ENCODE measurements at regions not wholly inside any gene's neighbourhood (a gene's known extent, or its start where the extent isn't known, plus 50 kb on each side); places are given as distances from the start of the nearest gene placed in this dataset.

GRCh38 chr6:165119231-165120020, 190.0 kb downstream of the C6orf118 start:
- Histone ChIP-seq H3K4me3 (no peak overlapping the region), H3K27me3 (no peaks in the 10 kb centered on the region), H3K36me3 (no peaks in the 10 kb centered on the region), H3K9me3 (peaks cover 0 to 4% (median under 1%) of the 10 kb centered on the region in 4 donors), H3K4me1 (no peaks in the 10 kb centered on the region), H3K27ac (replicated peaks in 1 of 4) (no peak overlapping the region)
- intact Hi-C loops (cut with DNase I) = no loop called here
- no peak for TF ChIP-seq POLR2A (IDR thresholded peaks at IDR 0.05; ENCODE audit: low read depth)
- TF ChIP-seq CTCF (IDR thresholded peaks at IDR 0.05) = no peak
- TF ChIP-seq POLR2AphosphoS5 (IDR thresholded peaks at IDR 0.05) = no peak
- no peak for TF ChIP-seq EP300 (IDR thresholded peaks at IDR 0.05)
- 69% methylated on average over 6 of the region's 6 CpGs for WGBS
- peak; percentile 55 for DNase-seq (ENCODE audit: extremely low spot score)

- no peak overlapping the region for H3K4me3 ChIP-seq
- no peaks in the 10 kb centered on the region for H3K4me1 ChIP-seq
- TF ChIP-seq POLR2AphosphoS5 (IDR thresholded peaks at IDR 0.05) (no peak), POLR2A (IDR thresholded peaks at IDR 0.05; ENCODE audit: low read depth) (no peak), CTCF (IDR thresholded peaks at IDR 0.05) (no peak)
- intact Hi-C loops (cut with DNase I) = no loop called here
- no peak overlapping the region for H3K27ac ChIP-seq (replicated peaks in 1 of 4)
- no peak for DNase-seq (ENCODE audit: extremely low spot score)
- WGBS = 84% methylated on average over 5 of the region's 5 CpGs
- H3K36me3 ChIP-seq = no peaks in the 10 kb centered on the region
- H3K27me3 ChIP-seq = no peaks in the 10 kb centered on the region
- peaks cover 0 to 11% (median 7%) of the 10 kb centered on the region in 4 donors for H3K9me3 ChIP-seq
These were observed 190.7 kb downstream of the C6orf118 start for GRCh38 chr6:165118736-165119135.

- WGBS = 85% methylated on average over 3 of the region's 3 CpGs
- no peaks in the 10 kb centered on the region for H3K36me3 ChIP-seq
- no peaks in the 10 kb centered on the region for H3K4me1 ChIP-seq
- peaks cover 0 to 15% (median 12%) of the 10 kb centered on the region in 4 donors for H3K9me3 ChIP-seq
- DNase-seq (ENCODE audit: extremely low spot score) = peak; percentile 60
- H3K27me3 ChIP-seq = no peaks in the 10 kb centered on the region
- H3K27ac ChIP-seq (replicated peaks in 1 of 4) = no peak overlapping the region
- H3K4me3 ChIP-seq = no peak overlapping the region
- TF ChIP-seq CTCF (IDR thresholded peaks at IDR 0.05) = no peak
- TF ChIP-seq EP300 (IDR thresholded peaks at IDR 0.05) = no peak
- no peak for TF ChIP-seq POLR2A (IDR thresholded peaks at IDR 0.05; ENCODE audit: low read depth)
- no peak for TF ChIP-seq POLR2AphosphoS5 (IDR thresholded peaks at IDR 0.05)
- intact Hi-C loops (cut with DNase I) = no loop called here
These were observed 191.6 kb downstream of the C6orf118 start for GRCh38 chr6:165117806-165118205.

- no peak overlapping the region for H3K4me3 ChIP-seq
- no peaks in the 10 kb centered on the region for H3K4me1 ChIP-seq
- no peak for DNase-seq (ENCODE audit: extremely low spot score)
- no peak for TF ChIP-seq CTCF (IDR thresholded peaks at IDR 0.05)
- TF ChIP-seq EP300 (IDR thresholded peaks at IDR 0.05) = no peak
- no peak for TF ChIP-seq POLR2A (IDR thresholded peaks at IDR 0.05; ENCODE audit: low read depth)
- TF ChIP-seq POLR2AphosphoS5 (IDR thresholded peaks at IDR 0.05) = no peak
- WGBS = 85% methylated on average over 1 of the region's 2 CpGs
- intact Hi-C loops (cut with DNase I) = no loop called here
- H3K9me3 ChIP-seq = peaks cover 0 to 15% (median 12%) of the 10 kb centered on the region in 4 donors
- no peak overlapping the region for H3K27ac ChIP-seq (replicated peaks in 1 of 4)
- no peaks in the 10 kb centered on the region for H3K36me3 ChIP-seq
- no peaks in the 10 kb centered on the region for H3K27me3 ChIP-seq
These were observed 192.3 kb downstream of the C6orf118 start for GRCh38 chr6:165117121-165117520.

Measured in esophagus muscularis mucosa (tissue), 4 donors.